ENCODE measurements at regions not wholly inside any gene's neighbourhood (a gene's known extent, or its start where the extent isn't known, plus 50 kb on each side); places are given as distances from the start of the nearest gene placed in this dataset.

- no peak for DNase-seq
These were observed 103.5 kb upstream of the IRF2BP2 start for GRCh38 chr1:234713440-234713839.

- DNase-seq, result no peak
These were observed 102.9 kb upstream of the IRF2BP2 start for GRCh38 chr1:234712891-234713305.

- no peak for DNase-seq
These were observed 101.2 kb upstream of the IRF2BP2 start for GRCh38 chr1:234710936-234711724.

- DNase-seq, result no peak
These were observed 100.4 kb upstream of the IRF2BP2 start for GRCh38 chr1:234710381-234710780.

- DNase-seq, result peak; percentile 41 to 73 (median 63)
These were observed 99.7 kb upstream of the IRF2BP2 start for GRCh38 chr1:234709473-234710228.

- no peak for DNase-seq
These were observed 98.9 kb upstream of the IRF2BP2 start for GRCh38 chr1:234708700-234709395.

- peak; percentile 57 to 83 (median 77) for DNase-seq
These were observed 97.7 kb upstream of the IRF2BP2 start for GRCh38 chr1:234707641-234708040.

GRCh38 chr1:234706931-234707330 lies 97.0 kb upstream of the IRF2BP2 start:
- no peak for DNase-seq

GRCh38 chr1:234706199-234706598 lies 96.2 kb upstream of the IRF2BP2 start:
- no peak for DNase-seq

- peak in 2 of 4 experiments; percentile 40 to 43 for DNase-seq
These were observed 95.6 kb upstream of the IRF2BP2 start for GRCh38 chr1:234705615-234706014.

- DNase-seq, result no peak
These were observed 94.3 kb upstream of the IRF2BP2 start for GRCh38 chr1:234704106-234704887.

GRCh38 chr1:234702342-234703000 lies 92.5 kb upstream of the IRF2BP2 start:
- DNase-seq, result no peak

GRCh38 chr1:234701737-234702341 lies 91.9 kb upstream of the IRF2BP2 start:
- DNase-seq, result no peak

- DNase-seq, result peak; percentile 72 to 92 (median 82)
These were observed 90.1 kb upstream of the IRF2BP2 start for GRCh38 chr1:234699795-234700665.

- DNase-seq, result no peak
These were observed 88.7 kb upstream of the IRF2BP2 start for GRCh38 chr1:234698686-234699085.

- DNase-seq, result no peak
These were observed 87.8 kb upstream of the IRF2BP2 start for GRCh38 chr1:234697741-234698140.

- no peak for DNase-seq
These were observed 87.0 kb upstream of the IRF2BP2 start for GRCh38 chr1:234697015-234697414.

- no peak for DNase-seq
These were observed 86.2 kb upstream of the IRF2BP2 start for GRCh38 chr1:234696148-234696576.

GRCh38 chr1:234694661-234695060 lies 84.7 kb upstream of the IRF2BP2 start:
- no peak for DNase-seq

GRCh38 chr1:234692966-234693580 lies 83.1 kb upstream of the IRF2BP2 start:
- peak in 1 of 4 experiments; percentile 51 for DNase-seq

All from suppressor macrophage (primary cell).